GM21576 (cell line): ENCODE measurements at regions not wholly inside any gene's neighbourhood (a gene's known extent, or its start where the extent isn't known, plus 50 kb on each side); places are given as distances from the start of the nearest gene placed in this dataset.

ENCODE experiments used
- ATAC-seq: cut with Tn5 transposase; IDR thresholded peaks from one replicate; pipeline ENCODE4 v1.9.1; 2021; ENCODE audit warnings: mild to moderate bottlenecking, moderate library complexity; ENCODE audit not compliant: unreplicated experiment

DNA sequence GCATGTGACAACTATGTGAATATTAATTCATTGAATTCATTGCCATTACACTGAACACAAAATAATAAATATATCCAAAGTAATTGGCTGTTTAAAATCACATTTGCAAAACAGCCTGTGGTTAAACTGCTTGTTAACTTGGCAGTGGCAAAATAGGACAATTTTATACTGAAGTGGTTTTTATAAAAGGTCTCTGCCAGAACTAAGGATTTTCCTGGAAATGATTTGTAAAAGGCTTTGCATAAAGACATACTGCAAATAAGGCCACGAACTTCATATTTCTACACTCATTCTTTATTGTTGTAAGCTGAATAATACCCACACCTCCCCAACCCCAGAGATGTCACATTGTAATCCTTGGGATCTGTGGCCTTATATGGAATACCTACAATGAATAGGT, 370.3 kb upstream of the RGMB start:
- ATAC-seq = no peak

DNA sequence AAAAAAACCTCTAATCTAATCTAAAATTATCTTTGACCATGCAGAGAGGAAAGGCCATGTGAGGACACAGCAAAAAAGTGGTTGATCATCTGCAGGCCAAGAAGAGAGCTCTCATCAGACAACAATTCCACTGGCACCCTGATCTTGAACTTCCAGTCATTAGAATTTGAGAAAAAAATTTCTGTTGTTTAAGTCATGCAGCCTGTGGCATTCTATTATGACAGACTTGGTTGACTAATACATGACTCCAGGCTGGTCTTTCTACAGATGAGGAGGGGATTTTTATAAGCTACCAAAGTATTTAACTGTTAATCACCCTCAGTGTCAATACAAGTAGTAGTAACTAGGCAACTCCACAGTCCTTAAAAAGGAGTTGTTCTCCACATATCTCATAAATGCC, 358.5 kb upstream of the RGMB start:
- no peak for ATAC-seq

DNA sequence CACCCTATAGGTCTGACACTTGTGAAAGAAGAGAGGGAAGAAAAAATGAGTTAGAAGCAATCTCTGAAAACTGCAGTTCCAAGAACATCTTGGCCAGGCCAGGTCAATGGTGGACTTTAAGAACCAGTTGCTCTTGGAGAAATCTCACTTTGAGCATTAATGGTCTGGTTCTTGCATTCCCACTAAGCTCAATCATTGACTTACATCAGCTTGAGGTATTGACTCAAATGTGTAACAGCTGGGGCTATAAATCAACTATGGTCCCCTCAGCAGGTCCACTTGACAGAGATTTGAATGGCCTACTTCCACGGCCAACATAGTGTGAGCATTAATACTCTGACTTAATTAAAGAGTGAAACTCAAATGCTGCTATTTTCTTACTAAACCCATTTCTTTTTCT, 357.8 kb upstream of the RGMB start:
- ATAC-seq = no peak

DNA sequence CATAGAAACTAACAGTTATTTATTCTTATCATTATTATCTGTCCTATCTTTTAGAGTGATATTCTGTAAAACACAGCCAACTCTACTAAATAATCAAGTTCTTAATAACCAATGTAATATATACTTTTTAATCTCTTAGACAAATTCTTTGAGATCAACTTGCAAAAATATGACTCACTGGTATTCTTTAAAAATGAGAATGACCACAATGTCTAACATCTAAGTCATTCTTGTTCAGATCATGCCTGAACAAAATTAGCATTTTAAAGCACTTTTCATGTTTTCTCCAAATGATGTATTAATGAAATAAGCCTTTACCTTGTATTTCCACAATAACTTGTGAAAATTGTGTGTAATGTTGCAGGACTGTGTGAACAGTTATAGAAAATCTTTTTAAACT, 356.9 kb upstream of the RGMB start:
- no peak for ATAC-seq

DNA sequence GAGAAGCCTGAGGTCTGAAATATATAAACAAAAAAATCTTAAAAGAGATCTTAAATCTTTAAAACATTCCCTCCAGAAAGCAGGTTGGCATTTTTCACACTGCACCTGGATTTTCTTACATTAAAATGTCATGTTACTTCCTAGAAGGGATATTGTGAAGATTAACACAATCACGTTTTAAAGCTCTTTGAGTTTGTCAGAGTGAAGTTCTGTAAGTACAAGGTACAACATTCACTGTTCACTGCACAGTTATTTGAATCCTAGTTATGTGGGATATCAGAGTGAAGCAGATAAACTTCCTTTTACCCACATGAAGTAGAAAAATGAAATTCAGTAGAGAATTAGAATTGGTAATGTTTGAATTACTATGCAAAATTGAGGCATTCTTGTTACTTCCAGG, 353.6 kb upstream of the RGMB start:
- ATAC-seq = no peak

DNA sequence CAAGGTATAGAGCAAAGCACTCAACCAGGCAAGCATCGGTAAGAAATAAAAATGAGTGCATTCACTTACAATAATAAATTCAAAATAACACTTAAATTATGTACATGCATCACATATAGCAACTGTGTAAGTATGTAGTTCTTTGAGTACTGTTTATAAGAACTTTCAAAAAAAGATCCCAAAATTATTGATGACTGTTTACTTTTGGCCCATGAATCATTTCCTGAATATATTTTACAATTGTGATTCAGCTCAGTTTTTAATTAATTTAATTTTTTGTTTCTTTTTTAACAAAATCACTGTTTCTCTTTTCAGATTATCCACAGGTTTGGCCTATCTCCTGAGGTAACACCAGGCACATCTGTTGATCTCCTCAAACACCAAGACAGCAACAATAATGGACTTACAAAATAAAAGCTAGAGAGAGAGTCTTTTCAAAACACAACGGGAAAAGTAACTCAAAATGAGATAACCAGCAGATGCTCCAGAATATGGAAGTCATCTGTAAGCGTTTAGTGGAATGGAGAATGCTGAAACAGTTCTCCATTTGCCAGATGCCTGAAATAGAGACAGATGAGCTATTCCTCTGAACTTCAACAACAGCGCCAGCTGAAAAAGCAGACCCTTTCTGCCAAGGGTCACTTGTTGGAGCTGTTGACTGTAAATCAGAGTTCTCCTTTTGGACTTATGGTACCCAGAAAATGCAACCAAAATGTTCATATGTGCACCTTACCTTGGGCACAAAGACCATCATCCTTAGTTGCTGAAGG, 348.6 kb upstream of the RGMB start:
- no peak for ATAC-seq

DNA sequence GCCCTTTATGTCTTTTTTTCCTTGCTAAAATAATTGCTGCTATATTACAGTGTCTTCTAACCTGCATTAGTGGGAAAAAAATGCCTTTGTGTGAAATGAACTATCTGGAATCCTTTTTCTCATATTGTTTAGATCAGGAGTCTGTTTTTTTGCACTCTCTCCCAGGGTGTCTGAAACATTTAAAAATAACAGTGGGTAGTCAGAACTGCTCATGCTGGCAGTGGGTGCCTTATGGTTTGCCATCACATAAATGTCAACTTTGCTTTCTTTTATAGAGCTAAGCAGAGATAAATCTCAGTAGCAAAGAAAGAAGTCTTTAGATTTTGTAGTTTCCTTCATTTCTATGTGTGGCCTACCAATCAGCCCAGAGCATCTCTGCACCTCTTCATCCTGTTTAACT, 347.8 kb upstream of the RGMB start:
- ATAC-seq = no peak

DNA sequence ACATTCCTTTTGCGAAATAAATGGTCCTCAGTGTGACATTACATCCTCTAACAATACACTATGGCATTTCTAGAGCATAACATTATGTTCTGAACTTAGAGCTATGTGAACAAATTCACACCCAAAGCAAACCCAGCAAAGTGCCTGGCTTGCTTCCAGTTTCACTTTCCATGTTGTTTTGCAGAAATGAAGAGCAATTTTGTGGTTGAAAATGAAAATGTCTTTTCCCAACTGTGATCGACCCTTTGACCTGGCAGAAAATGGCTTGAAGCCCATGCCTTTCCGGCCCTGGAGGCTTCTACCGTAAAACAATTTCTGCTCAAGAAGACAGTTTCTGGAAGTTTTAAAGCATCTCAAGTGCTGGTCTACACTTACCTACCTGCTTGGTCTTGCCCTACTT, 344.7 kb upstream of the RGMB start:
- ATAC-seq = no peak

DNA sequence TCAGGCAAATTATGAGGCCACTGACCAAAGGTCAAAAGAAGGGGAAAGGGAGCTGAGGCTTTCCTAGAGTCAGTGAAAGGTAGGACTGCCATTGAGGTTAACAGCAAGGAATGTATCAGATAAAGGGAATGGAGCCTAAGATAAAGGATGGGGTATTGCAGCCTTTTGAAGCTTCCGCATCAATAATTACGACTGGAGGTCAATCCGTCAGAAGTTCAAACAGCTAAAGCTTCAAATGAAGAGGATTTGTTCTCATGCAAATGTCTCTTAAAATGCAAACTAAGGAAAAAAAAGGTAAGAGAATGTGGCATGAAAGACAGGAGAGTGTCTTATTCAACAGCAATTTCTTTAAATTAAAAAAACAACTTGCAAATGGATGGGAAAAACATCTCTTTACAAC, 341.1 kb upstream of the RGMB start:
- no peak for ATAC-seq

DNA sequence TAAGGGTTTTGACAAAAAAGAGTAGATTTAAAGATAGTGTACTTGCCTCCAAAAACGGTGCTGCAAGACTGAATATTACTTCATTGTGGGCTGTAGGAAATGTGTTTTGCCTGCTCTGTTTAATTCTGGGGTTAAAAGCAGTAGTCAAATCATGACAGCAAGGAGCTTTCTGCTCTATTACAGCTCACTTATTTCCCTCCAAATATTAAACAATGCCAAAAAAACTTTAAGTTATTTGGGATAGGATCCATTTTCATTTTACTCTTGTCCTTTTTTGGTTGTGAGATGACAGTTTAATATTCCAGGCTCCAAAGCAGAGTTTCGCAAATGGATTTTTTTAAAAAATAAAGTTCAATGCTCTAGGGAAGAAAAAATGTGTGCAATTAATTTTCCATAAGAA, 340.4 kb upstream of the RGMB start:
- ATAC-seq = no peak

DNA sequence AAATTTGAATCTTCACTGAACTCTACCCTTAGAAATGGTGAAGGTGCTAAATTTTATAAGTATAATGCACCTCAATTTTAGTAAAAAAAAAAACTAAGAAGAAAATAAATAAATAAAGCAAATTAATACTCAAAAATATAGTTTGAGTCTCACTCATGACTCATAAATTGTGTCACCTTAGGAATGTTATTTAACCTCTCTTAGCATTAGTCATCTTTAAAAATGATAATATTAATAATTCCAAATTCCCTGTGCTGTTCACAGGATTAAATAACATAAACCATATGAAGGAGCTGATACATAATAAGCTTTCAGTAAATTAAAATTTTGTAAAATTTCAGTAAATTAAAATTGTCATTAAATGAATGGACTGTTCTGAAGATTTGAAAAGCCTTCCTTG, 339.8 kb upstream of the RGMB start:
- no peak for ATAC-seq

DNA sequence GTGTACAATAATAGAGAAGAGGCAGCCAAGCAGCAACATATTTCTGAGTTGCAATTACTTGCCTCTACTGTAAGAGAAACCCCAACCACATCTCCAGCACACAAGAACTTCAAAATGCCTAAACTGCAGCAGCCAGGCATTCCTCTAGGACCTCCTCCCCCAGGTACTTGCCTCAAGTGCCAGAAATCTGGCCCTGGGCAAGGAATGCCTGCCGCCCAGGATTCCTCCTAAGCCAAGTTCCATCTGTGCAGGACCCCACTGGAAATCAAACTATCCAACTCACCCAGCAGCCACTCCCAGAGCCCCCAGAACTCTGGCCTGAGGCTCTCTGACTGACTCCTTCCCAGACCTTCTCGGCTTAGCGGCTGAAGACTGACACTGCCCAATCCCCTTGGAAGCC, 336.8 kb upstream of the RGMB start:
- ATAC-seq = no peak

DNA sequence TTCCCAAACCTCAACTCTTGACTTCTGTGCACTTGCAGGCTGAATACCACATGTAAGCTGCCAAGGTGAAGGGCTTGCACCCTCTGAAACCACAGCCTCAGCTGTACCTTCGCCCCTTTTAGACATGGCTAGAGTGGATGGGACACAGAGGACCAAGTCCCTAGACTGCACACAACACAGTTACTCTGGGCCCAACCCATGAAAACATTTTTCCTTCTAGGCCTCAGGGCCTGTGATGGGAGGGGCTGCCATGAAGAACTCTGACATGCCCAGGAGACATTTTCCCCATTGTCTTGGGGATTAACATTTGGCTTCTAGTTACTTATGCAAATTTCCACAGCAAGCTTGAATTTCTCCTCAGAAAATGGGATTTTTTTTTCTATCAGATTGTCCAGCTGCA, 331.0 kb upstream of the RGMB start:
- no peak for ATAC-seq

DNA sequence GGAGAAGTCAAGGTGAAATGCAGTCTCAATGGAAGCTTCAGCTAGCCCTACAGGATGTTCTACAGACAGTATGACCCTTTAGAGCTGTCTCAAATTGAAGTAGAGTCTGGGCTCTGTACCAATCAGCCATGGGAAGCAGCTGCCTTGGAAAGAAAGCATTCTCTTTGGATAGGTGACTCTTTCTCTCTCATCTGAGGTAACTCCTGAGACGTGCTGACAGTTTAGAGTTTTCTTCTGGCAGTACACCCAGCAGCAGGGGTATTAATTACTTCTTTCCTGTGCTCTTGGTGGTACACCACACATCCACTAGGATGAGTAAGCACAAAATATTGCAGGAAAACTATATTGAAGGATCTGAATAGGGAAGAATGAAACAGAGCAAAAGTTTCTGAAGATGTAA, 329.6 kb upstream of the RGMB start:
- no peak for ATAC-seq

DNA sequence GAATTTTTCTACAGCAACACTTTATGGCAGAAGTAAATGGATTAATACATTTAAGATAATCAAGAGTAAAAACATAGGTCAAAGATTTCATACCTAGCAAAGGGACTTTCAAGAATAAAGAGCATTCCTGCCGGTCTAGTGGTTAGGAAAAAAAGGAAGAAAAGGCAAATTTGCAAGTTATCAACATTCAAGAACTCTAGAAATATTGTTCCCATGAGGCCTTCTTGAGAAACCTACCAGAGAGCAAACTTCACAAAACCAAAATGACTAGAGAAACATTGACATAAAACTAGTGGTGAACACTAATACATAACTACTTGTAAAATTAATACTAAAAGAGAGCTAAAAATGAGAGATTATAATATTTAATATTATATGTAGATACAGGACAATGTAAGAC, 320.2 kb upstream of the RGMB start:
- ATAC-seq = no peak

DNA sequence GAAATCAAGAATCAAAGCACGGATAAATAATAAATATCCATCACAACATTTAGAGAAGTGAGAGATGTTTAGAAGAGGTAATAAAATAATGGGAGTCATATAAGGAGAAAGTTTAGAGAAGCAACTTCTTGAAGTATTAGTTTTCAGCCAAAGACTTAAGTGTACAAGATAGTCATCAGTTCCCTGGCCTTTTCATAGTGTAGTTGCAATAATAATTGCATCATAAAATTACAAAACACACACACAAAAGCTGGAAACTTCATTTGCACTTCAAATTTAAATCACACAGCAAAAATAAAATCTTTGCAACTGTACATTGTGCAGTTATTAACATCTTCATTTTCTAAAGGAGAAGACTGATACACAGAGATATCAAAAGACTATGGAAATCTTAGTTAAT, 319.1 kb upstream of the RGMB start:
- ATAC-seq = no peak

DNA sequence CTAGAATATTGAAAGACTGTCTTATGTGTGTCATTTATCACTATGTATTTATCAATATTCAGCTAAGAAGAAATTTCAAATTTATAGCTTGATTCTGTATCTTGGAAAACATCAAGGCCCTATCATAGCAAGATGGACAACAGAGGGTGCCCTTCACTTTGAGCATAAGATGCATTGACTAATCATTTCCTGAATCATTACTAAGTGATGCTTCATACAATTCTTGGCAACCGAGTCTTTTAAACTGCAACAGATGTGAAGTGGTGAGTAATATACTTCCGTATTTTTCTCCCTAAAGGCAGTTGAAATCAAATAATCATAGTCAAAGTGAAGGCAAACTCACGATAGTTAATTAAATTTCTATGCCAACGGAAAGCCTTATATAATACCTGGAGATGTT, 318.6 kb upstream of the RGMB start:
- ATAC-seq = no peak

DNA sequence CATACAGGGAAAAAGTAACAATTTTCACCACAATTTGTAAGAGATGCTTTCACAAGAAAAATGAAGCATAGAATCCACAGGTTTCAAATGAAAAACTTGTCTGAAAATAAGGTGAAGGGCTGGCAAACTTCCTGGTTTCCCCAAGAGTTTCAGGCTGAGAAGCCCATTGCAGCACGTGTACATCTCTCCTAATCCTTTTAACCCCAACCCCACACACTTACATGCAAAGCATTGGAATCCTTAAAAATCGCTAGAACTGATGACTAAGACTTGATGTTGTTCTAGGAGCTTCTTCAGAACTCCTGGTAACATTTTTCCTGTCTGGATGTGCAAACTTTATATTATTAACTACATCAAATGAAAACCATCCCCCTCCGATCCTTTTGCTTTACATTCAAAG, 317.8 kb upstream of the RGMB start:
- no peak for ATAC-seq

DNA sequence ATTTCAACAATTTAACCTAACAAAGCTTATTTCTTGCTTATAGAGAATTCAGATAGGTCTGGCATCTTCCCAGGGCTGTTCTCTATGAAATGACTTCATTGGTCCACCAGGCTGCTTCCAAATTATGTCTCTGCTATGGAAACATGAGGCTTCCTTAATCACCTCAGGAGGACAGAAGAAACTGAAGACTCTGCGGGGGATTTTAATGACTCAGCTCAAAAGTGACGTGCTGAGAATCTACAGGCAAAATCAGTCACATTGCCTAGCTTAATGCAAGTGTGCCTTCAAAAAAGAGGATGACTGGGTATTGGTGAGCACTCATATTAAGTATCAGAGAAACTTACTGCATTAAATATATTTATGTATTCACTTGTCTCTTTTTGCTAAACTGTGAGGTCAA, 315.5 kb upstream of the RGMB start:
- no peak for ATAC-seq

DNA sequence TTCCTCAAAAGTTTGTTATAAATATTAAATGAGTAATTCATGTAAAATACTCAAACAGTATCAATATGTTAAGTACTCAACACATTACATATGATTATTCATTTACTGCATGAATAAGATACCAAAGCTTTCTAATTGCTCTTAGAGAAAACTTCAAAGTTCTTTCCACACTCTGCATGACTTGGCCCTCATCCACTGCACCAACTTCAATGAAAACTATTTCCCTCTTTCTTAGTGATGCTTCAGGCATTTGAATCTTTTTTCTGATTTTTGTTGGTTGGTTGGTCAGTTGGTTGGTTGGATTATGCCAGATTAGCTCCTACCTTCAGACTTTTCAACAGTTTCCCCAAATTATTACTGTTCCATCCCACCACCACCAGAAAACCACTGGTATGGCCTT, 314.7 kb upstream of the RGMB start:
- no peak for ATAC-seq

DNA sequence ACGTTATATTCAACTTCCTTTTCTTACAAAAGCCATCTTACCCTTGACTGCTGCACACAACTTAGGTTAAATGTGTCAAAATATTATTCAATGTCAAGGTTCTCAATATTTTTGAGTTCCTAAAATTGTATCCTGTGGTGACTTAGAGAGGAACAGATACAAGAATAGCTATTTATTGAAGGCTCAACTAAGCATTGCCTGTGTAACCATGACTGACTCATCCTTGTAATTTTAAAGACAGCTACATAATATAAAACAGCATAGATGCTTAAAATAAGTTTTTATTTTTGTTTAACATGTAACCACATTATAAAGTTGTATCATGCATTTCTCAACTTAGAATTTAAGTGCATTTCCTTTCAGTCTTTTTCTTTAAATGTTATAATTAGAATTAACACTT, 312.9 kb upstream of the RGMB start:
- no peak for ATAC-seq

DNA sequence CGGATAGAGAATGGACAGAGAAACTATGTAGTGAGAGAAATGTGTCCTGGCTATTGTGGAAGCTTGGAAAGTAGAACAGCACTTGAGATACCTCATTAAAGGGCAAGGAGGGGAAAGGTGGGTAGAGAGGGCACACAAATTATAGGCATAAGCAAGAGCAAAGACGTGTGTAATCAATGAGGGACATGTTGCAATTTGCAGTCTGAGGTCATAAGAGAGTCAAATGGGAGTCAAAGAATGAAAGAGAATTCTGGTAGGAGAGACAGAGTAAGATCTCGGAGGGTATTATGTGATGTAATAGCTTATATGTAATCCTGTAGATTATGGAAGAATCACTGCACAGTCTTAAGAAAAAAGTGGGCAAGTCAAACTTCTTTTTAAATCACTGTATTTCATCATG, 312.0 kb upstream of the RGMB start:
- ATAC-seq = no peak

DNA sequence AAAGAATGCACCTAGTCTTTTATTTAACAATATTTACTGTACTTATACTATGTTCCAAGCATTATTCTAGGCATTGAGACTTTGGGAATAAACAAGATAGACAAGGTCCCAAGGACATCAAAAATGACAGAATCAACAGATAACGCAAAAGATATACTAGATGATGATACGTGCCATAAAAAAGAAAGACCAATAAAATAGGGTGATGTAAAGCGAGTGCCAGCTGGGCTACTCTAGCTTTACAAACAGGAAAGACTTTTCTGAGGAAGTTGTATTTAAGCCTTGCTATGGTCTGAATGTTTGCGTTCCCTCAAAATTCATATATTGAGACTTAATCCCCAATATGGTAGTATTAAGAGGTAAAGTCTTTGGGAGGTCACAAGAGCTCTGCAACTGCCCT, 310.2 kb upstream of the RGMB start:
- ATAC-seq = no peak

DNA sequence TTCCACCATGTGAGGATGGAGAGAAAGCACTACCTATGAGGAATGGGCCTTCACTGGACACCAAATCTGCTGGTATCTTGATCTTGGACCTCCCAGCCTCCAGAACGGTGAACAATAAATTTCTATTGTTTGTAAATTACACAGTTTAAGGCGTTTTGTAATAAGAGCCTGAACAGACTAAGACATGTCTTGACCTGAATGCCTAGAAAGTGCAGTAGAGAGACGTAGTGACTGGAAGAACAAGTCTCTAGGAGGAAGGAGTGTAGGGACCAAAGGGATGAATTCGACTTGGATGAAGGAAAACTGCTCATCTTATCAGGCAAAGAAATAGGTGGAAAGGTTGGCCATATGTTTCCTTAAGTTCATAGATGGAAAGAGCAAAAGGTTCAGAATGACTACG, 309.8 kb upstream of the RGMB start:
- no peak for ATAC-seq
